HG02798 (cell line): ENCODE measurements at regions not wholly inside any gene's neighbourhood (a gene's known extent, or its start where the extent isn't known, plus 50 kb on each side); places are given as distances from the start of the nearest gene placed in this dataset.
"Not testable (repeated sequence)": the region's sequence is repeated elsewhere in the genome, so short reads cannot be mapped to it uniquely, and the experiment has no call there.

Experiments used
- ATAC-seq: cut with Tn5 transposase; IDR thresholded peaks from one replicate; pipeline ENCODE4 v1.9.1; 2021; ENCODE audit warnings: mild to moderate bottlenecking; ENCODE audit not compliant: unreplicated experiment, poor library complexity

- not testable (repeated sequence) for ATAC-seq
These were observed 142.1 kb upstream of the BEND6 start for GRCh38 chr6:56812851-56813250.

- ATAC-seq = no peak
These were observed 146.0 kb upstream of the BEND6 start for GRCh38 chr6:56808871-56809359.

DNA sequence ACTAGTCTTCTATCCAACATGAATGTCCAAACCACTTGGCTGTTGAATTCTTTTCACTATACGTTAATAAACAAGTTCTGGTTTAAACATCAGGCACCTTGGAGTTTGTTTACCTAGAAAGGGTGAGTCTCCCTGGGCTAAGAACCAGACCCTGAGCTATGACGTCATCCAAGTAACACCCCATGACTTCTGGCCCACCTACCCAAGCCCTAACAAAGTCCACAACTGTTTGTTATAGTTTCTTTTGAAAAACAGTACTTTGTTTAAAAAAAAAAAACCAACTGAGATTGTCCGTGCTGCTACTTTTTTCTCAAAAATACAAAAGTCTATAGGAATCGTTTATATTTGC is 146.9 kb upstream of the BEND6 start:
- no peak for ATAC-seq

DNA sequence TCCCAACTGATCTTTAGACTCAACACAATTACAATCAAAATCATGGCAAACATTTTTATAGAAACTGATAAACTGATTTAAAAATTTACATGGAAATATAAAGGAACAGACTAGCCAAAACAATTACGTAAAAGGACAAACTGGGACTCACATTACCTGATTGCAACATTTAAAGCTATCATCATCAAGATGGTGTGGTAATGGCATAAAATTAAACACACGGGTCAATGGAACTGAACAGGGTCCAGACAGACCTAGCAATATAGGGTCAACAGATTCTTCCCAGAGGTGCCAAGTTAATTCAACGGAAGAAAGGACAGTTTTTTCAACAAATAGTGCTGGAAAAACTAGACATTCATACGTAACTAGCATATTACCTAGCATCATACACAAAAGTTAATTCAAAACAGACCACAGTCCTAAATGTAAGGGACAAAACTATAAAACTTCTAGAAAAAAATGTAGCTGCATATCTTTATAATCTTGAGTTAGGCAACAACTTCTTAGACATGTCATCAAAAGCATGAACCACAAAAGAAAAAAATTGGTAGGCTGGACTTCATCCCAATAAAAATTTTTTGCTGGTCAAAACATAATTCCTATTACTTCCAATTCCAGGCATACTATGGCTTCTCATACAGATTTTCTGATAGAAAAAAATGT is 147.4 kb upstream of the BEND6 start:
- ATAC-seq = no peak

GRCh38 chr6:56806368-56806767 is 148.5 kb upstream of the BEND6 start:
- no peak for ATAC-seq

GRCh38 chr6:56804996-56805395 is 149.9 kb upstream of the BEND6 start:
- no peak for ATAC-seq

DNA sequence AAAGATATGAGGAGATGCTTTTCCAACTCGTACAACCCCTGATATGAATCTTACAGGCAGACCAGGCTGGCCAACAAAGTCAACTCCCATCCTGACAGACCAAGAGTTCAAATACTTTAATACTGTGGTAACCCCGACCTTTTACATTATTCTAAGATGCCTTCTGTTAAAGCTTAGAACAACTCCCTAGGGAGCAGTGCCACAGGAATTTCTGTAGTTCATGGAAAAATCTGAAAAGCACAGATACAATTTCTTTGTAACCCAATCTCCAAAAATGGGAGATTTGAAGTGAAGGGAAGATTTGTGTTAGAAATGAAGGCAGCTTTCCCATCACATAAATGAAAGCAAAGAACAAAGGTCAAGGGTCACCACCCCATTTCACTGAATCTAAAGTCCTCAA is 151.3 kb upstream of the BEND6 start:
- no peak for ATAC-seq

GRCh38 chr6:56802584-56802983 is 152.3 kb upstream of the BEND6 start:
- no peak for ATAC-seq

- ATAC-seq = no peak
These were observed 154.9 kb upstream of the BEND6 start for GRCh38 chr6:56799989-56800388.

DNA sequence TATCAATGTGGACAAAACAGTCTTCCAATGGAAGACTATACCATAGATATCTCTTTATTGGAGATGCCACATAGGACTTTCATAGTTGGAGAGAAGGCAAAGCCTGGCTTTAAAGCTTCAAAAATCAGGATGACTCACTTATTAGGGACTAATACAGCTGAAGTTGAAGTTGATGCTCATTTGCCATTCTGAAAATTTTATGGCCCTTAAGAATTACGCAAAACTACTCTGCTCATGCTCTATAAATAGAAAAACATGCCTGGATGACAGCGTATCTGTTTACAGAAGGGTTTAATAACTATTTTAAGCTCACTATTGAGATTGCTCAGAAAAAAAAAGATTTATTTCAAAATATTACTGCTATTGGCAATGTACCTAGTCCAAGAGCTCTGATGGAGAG is 155.5 kb upstream of the DST start:
- no peak for ATAC-seq

DNA sequence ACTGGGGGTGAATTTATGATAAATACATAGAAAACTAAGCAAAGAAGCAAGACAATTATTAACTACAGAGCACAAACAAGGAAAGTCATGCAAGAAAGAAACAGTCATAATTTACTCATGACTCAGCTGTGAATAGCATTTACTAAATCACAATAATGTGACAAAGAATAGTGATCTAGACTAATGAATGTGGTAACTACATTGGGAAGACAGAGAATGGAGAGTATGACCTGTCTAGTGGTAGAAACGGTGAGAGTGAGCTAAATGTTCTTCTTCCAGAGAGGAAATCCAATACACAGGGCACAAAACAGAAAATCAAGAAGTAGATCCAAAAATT is 153.5 kb upstream of the DST start:
- peak; percentile 41 for ATAC-seq

- ATAC-seq = peak; percentile 21
These were observed 152.9 kb upstream of the DST start for GRCh38 chr6:56795466-56796195.

GRCh38 chr6:56794421-56794820 is 151.7 kb upstream of the DST start:
- ATAC-seq = peak; percentile 45

DNA sequence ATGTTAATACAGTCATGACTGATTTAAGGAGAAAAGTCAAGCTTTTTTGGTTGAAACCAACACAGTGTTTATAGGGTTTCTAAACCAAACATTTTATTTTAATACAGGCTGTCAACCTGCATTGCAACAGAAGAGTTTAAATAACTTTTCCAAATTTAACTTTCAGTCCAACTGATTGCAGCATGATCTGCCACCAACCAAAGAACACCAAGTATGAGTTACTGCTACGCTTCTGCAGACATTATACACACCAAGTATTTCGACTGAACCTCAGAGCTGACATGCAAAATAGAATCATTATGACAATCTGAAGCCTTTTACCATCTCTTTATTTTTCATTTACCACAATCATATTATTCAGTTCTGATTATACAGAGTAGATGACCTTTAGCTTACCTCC is 151.2 kb upstream of the DST start:
- peak; percentile 22 for ATAC-seq

- ATAC-seq = no peak
These were observed 147.7 kb upstream of the DST start for GRCh38 chr6:56790414-56790813.

DNA sequence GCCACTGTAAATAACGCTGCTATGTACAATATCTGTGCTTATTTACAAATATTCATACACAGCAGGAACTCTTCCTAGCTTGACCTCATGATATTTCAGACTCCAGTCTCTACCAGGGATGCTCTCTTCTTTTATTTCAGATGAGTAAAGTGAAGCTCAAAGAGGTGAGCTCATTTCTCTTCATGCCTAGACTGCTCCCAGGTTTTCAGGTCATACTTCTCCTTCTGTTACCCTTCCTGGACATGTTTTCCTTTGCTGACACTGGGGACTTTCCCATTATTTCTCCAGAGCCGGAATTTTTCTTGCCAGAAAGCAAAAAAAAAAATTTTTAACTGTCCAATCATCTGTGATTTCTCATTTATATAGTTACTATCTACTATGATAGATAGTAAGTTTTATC is 147.2 kb upstream of the DST start:
- no peak for ATAC-seq

DNA sequence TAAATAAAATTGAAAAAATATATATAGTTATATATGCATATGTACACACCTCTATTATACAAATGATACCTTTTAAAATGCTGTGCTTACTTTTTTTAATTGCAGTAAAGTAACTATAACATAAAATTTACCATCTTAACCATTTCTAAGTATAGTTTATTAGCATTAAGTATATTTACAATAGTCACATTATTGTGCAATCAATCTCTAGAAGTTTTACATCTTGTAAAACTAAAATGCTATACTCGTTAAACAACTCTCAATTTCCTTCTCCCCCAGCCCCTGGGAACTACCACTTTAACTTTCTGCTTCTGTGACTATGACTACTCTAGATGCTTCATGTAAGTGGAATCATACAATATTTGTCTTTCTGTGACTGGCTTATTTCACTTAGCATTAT is 146.7 kb upstream of the DST start:
- ATAC-seq = no peak

GRCh38 chr6:56787209-56787608 is 144.5 kb upstream of the DST start:
- ATAC-seq = no peak

DNA sequence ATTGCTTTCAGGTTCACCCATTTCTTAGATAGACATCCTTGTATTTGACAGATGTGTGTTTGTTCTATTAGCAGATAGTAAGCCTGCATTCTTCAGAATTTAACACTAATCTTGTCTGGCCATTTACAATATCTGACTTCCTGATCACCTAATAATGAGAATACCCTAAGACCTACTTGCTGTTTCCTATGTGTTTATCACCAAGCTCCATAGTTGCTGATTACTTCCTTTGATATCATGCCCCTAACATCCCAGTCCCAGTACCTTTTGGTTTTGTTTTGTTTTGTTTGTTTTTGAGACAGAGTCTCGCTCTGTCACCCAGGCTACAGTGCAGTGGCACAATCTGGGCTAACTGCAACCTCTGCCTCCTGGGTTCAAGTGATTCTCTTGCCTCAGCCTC is 143.6 kb upstream of the DST start:
- no peak for ATAC-seq

- ATAC-seq = not testable (repeated sequence)
These were observed 142.8 kb upstream of the DST start for GRCh38 chr6:56785536-56785935.

- ATAC-seq = not testable (repeated sequence)
These were observed 137.4 kb upstream of the DST start for GRCh38 chr6:56780109-56780508.

DNA sequence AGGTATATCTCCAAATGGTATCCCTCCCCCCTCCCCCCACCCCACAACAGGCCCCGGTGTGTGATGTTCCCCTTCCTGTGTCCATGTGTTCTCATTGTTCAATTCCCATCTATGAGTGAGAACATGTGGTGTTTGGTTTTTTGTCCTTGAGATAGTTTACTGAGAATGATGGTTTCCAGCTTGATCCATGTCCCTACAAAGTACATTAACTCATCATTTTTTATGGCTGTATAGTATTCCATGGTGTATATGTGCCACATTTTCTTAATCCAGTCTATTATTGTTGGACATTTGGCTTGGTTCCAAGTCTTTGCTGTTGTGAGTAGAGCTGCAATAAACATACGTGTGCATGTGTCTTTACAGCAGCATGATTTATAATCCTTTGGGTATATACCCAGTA is 135.8 kb upstream of the DST start:
- ATAC-seq = not testable (repeated sequence)
